HG02798 (cell line): ENCODE measurements at regions not wholly inside any gene's neighbourhood (a gene's known extent, or its start where the extent isn't known, plus 50 kb on each side); places are given as distances from the start of the nearest gene placed in this dataset.

Experiments
- ATAC-seq: cut with Tn5 transposase; IDR thresholded peaks from one replicate; pipeline ENCODE4 v1.9.1; 2021; ENCODE audit warnings: mild to moderate bottlenecking; ENCODE audit not compliant: unreplicated experiment, poor library complexity

- ATAC-seq = no peak
These were observed 886.5 kb upstream of the FLRT2 start for GRCh38 chr14:84643446-84643845.

DNA sequence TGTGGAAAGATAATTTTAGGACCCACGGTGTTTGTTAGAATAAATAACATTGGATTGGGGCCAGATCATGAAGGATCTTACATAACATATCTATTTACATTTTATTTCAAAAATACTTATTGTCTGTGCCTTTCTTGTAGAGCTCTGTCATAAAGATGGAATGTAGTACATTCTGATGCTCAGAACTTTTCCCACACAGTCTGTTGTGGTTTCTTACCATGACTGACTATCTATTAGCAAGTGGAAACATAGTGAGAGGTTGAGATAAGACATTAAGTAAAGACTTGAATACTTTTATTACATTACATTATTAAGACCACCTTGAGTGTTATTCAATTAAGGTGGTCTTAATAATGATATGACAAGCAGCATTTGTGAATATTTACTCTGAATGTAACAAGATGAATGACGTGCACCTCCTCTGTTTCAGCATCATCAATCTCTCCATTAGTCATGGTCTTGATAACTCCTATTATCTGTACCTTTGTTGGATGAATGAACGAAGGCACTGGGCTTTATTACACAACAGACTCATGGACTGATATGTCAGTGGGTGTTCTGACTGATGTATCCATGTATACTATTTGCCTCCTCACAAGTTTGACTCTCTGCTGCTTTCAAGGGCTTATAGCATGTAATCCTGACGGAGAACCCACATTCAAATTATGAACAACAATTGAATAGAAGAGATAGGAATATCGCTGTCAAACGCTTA is 883.0 kb upstream of the FLRT2 start:
- no peak for ATAC-seq

- no peak for ATAC-seq
These were observed 874.9 kb upstream of the FLRT2 start for GRCh38 chr14:84655014-84655413.

- no peak for ATAC-seq
These were observed 872.0 kb upstream of the FLRT2 start for GRCh38 chr14:84657911-84658310.

- no peak for ATAC-seq
These were observed 859.1 kb upstream of the FLRT2 start for GRCh38 chr14:84670796-84671195.

DNA sequence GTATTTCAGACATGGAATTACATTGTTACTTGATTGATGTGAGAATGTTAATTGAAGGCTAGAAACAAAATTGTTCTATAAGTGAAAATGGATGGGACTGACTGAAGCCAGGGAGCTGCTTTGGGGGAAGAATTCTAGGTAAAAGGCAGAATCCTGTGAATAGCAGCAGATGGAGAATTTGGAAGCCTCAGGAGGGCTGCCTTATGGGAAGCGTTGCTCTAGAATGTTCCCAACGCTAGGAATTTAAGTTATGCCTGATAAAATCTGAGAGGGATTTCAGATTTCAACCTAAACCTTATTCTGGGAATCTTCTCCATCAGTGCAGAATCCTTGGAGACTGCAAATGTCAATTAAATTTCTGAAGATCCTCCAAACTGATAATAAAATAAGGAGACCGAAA is 858.2 kb upstream of the FLRT2 start:
- ATAC-seq = no peak

- no peak for ATAC-seq
These were observed 855.3 kb upstream of the FLRT2 start for GRCh38 chr14:84674636-84675035.

DNA sequence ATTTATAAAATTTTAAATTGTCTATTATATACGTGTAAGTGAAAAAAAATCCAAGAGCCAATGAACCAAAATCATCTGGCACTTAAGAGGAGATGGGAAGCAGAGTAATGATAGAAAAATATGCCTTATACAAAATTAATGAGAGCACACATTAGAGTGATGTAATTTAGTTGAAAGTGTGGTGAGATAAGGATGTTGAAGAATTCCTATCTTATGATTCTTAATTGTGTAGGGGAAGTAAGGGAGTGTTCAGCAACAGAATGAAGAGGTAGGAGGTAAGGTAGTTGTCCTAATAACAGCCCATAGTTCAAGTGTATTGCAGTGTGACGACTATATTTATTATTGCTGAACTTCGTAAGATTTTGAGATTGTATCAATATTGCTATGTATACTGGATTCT is 843.4 kb upstream of the FLRT2 start:
- no peak for ATAC-seq

GRCh38 chr14:84688297-84689025 is 841.5 kb upstream of the FLRT2 start:
- no peak for ATAC-seq

- no peak for ATAC-seq
These were observed 835.8 kb upstream of the FLRT2 start for GRCh38 chr14:84694161-84694560.

DNA sequence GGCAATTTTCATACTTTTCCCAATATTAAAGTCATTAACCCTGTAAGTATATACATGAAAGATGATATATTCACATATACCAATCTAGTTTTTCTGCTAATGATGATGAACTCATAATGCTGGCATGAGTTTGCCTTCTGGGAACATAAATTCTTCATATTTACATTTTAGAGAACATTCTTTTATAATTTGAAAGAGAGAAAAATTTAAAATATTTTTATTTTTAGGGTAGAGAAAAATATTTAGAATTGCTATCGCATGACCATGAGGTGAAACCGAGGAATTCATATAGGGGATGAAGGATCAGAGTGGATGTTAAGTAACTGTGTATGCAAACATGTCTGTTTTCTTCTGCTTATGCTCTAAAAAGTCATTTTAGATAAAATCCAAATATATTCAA is 825.3 kb upstream of the FLRT2 start:
- no peak for ATAC-seq

GRCh38 chr14:84707830-84708229 is 822.1 kb upstream of the FLRT2 start:
- no peak for ATAC-seq

DNA sequence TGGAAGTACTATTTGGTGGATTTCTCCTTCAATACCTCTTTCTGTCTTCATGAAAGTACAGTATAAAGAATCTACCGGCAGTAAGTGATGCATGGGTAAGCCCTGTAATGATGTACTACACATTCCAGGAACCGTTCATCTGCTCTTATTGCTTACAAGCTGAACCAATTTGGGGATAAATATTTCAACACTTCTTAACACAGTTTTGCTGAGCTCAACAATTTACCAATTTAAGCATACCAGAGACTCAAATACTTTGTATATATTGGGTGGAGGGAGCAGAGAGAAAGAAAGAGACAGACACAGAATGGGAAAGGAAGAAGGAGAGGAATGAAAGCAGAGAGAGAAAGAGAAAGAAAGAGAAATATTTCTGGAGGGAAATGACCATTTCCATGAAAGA is 821.1 kb upstream of the FLRT2 start:
- no peak for ATAC-seq

- no peak for ATAC-seq
These were observed 803.5 kb upstream of the FLRT2 start for GRCh38 chr14:84726471-84726870.

GRCh38 chr14:84749191-84749955 is 780.6 kb upstream of the FLRT2 start:
- no peak for ATAC-seq

- ATAC-seq = no peak
These were observed 779.7 kb upstream of the FLRT2 start for GRCh38 chr14:84750284-84750683.

- no peak for ATAC-seq
These were observed 779.0 kb upstream of the FLRT2 start for GRCh38 chr14:84750763-84751554.

GRCh38 chr14:84751745-84752144 is 778.2 kb upstream of the FLRT2 start:
- ATAC-seq = no peak

DNA sequence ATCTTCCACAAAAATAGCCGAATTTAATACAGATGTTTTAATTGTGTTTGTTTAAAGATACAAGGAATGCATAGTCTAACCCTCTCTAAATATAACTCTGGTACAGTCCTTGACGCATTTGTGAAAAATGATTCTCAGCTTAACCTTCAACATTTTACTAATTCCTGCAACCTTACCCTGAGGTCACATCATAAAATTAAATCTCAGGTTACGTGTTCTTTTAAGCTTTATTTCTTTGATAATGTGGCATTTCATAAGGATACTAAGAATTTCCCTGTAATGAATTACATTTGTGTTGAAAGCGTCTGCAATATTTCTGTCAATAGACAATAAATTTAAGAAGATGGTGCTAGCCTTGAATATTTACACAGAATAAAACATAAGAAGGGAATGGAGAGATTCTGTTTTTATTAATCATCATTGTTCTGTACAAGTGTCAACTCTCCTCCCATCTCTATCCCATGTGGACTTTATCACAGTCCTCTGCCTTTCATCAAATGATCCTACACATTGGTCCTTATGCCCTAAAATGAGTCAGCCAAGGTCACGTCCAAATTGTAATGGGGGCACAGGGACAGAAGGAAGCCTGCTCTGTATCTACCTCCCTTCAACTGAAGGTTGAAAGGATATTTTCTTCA is 769.3 kb upstream of the FLRT2 start:
- no peak for ATAC-seq

DNA sequence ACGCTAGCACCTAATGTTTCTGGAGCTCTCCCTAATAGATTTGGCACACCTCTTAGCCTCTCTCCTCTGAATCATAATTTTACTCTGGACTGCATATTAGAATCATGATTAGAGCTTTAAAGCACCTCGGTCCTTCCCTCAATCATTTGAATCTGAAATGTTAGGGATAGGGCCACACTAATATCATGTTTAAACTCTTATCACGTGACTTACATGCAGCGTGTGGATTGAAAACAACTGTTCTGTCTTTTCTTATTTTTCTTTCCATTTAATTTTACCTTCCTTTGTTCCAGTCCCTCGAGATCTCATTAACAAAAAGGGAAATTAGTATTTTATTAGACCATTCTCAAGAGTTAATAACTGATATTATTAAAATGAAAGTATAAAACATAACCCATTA is 762.5 kb upstream of the FLRT2 start:
- no peak for ATAC-seq
